ENCODE measurements at regions not wholly inside any gene's neighbourhood (a gene's known extent, or its start where the extent isn't known, plus 50 kb on each side); places are given as distances from the start of the nearest gene placed in this dataset.
"Not testable (repeated sequence)": the region's sequence is repeated elsewhere in the genome, so short reads cannot be mapped to it uniquely, and the experiment has no call there.

GRCh38 chr3:36164400-36164799, 215.9 kb upstream of the STAC start:
- Histone ChIP-seq H3K9ac (ENCODE audit: low read length) (no peak overlapping the region), H3K9me3 (ENCODE audit: control insufficient read depth, low read length) (no peaks in the 10 kb centered on the region), H3K36me3 (ENCODE audit: control insufficient read depth, insufficient read depth, low read length, severe bottlenecking) (no peaks in the 10 kb centered on the region), H3K27me3 (replicated peaks; ENCODE audit: control insufficient read depth, insufficient read depth, low read length) (no peaks in the 10 kb centered on the region), H3K4me3 (ENCODE audit: low read length) (no peak overlapping the region), H3K4me1 (ENCODE audit: control insufficient read depth, insufficient read depth, low read length) (peaks cover 7% of the 10 kb centered on the region)
- DNase-seq (ENCODE audit: low read depth), result no peak

GRCh38 chr3:36165509-36166290, 214.6 kb upstream of the STAC start:
- Histone ChIP-seq H3K4me3 (ENCODE audit: low read length) (no peak overlapping the region), H3K27me3 (replicated peaks; ENCODE audit: control insufficient read depth, insufficient read depth, low read length) (no peaks in the 10 kb centered on the region), H3K9me3 (ENCODE audit: control insufficient read depth, low read length) (no peaks in the 10 kb centered on the region), H3K36me3 (ENCODE audit: control insufficient read depth, insufficient read depth, low read length, severe bottlenecking) (no peaks in the 10 kb centered on the region), H3K4me1 (ENCODE audit: control insufficient read depth, insufficient read depth, low read length) (peaks cover 7% of the 10 kb centered on the region), H3K9ac (ENCODE audit: low read length) (no peak overlapping the region)
- DNase-seq (ENCODE audit: low read depth), result no peak

GRCh38 chr3:36166477-36166876, 213.8 kb upstream of the STAC start:
- H3K4me1 ChIP-seq (ENCODE audit: control insufficient read depth, insufficient read depth, low read length), result peaks cover 7% of the 10 kb centered on the region
- DNase-seq (ENCODE audit: low read depth), result peak; percentile 39
- H3K36me3 ChIP-seq (ENCODE audit: control insufficient read depth, insufficient read depth, low read length, severe bottlenecking), result no peaks in the 10 kb centered on the region
- no peaks in the 10 kb centered on the region for H3K9me3 ChIP-seq (ENCODE audit: control insufficient read depth, low read length)
- H3K4me3 ChIP-seq (ENCODE audit: low read length), result no peak overlapping the region
- no peaks in the 10 kb centered on the region for H3K27me3 ChIP-seq (replicated peaks; ENCODE audit: control insufficient read depth, insufficient read depth, low read length)
- no peak overlapping the region for H3K9ac ChIP-seq (ENCODE audit: low read length)

- H3K4me3 ChIP-seq (ENCODE audit: low read length), result no peak overlapping the region
- no peaks in the 10 kb centered on the region for H3K9me3 ChIP-seq (ENCODE audit: control insufficient read depth, low read length)
- no peaks in the 10 kb centered on the region for H3K4me1 ChIP-seq (ENCODE audit: control insufficient read depth, insufficient read depth, low read length)
- H3K36me3 ChIP-seq (ENCODE audit: control insufficient read depth, insufficient read depth, low read length, severe bottlenecking), result no peaks in the 10 kb centered on the region
- no peak for DNase-seq (ENCODE audit: low read depth)
- H3K27me3 ChIP-seq (replicated peaks; ENCODE audit: control insufficient read depth, insufficient read depth, low read length), result no peaks in the 10 kb centered on the region
- H3K9ac ChIP-seq (ENCODE audit: low read length), result no peak overlapping the region
These were observed 207.6 kb upstream of the STAC start for GRCh38 chr3:36172699-36173098.

GRCh38 chr3:36175113-36175812, 205.0 kb upstream of the STAC start:
- no peak for DNase-seq (ENCODE audit: low read depth)
- Histone ChIP-seq H3K9me3 (ENCODE audit: control insufficient read depth, low read length) (no peaks in the 10 kb centered on the region), H3K9ac (ENCODE audit: low read length) (no peak overlapping the region), H3K4me1 (ENCODE audit: control insufficient read depth, insufficient read depth, low read length) (no peaks in the 10 kb centered on the region), H3K4me3 (ENCODE audit: low read length) (no peak overlapping the region), H3K27me3 (replicated peaks; ENCODE audit: control insufficient read depth, insufficient read depth, low read length) (no peaks in the 10 kb centered on the region), H3K36me3 (ENCODE audit: control insufficient read depth, insufficient read depth, low read length, severe bottlenecking) (no peaks in the 10 kb centered on the region)

GRCh38 chr3:36175916-36176461, 204.3 kb upstream of the STAC start:
- Histone ChIP-seq H3K9me3 (ENCODE audit: control insufficient read depth, low read length) (no peaks in the 10 kb centered on the region), H3K9ac (ENCODE audit: low read length) (no peak overlapping the region), H3K36me3 (ENCODE audit: control insufficient read depth, insufficient read depth, low read length, severe bottlenecking) (no peaks in the 10 kb centered on the region), H3K4me3 (ENCODE audit: low read length) (no peak overlapping the region), H3K4me1 (ENCODE audit: control insufficient read depth, insufficient read depth, low read length) (no peaks in the 10 kb centered on the region), H3K27me3 (replicated peaks; ENCODE audit: control insufficient read depth, insufficient read depth, low read length) (no peaks in the 10 kb centered on the region)
- DNase-seq (ENCODE audit: low read depth), result no peak

- Histone ChIP-seq H3K9ac (ENCODE audit: low read length) (no peak overlapping the region), H3K4me3 (ENCODE audit: low read length) (no peak overlapping the region), H3K9me3 (ENCODE audit: control insufficient read depth, low read length) (no peaks in the 10 kb centered on the region), H3K36me3 (ENCODE audit: control insufficient read depth, insufficient read depth, low read length, severe bottlenecking) (no peaks in the 10 kb centered on the region), H3K27me3 (replicated peaks; ENCODE audit: control insufficient read depth, insufficient read depth, low read length) (no peaks in the 10 kb centered on the region), H3K4me1 (ENCODE audit: control insufficient read depth, insufficient read depth, low read length) (no peaks in the 10 kb centered on the region)
- DNase-seq (ENCODE audit: low read depth), result peak; percentile 4
These were observed 202.3 kb upstream of the STAC start for GRCh38 chr3:36178018-36178417.

GRCh38 chr3:36182024-36182423, 198.3 kb upstream of the STAC start:
- Histone ChIP-seq H3K9ac (ENCODE audit: low read length) (no peak overlapping the region), H3K4me1 (ENCODE audit: control insufficient read depth, insufficient read depth, low read length) (no peaks in the 10 kb centered on the region), H3K27me3 (replicated peaks; ENCODE audit: control insufficient read depth, insufficient read depth, low read length) (no peaks in the 10 kb centered on the region), H3K4me3 (ENCODE audit: low read length) (no peak overlapping the region), H3K36me3 (ENCODE audit: control insufficient read depth, insufficient read depth, low read length, severe bottlenecking) (no peaks in the 10 kb centered on the region), H3K9me3 (ENCODE audit: control insufficient read depth, low read length) (no peaks in the 10 kb centered on the region)
- no peak for DNase-seq (ENCODE audit: low read depth)

GRCh38 chr3:36187197-36187596, 193.1 kb upstream of the STAC start:
- not testable (repeated sequence) for H3K9ac ChIP-seq (ENCODE audit: low read length); H3K9me3 ChIP-seq (ENCODE audit: control insufficient read depth, low read length); H3K27me3 ChIP-seq (replicated peaks; ENCODE audit: control insufficient read depth, insufficient read depth, low read length); H3K4me1 ChIP-seq (ENCODE audit: control insufficient read depth, insufficient read depth, low read length); DNase-seq (ENCODE audit: low read depth); H3K36me3 ChIP-seq (ENCODE audit: control insufficient read depth, insufficient read depth, low read length, severe bottlenecking); H3K4me3 ChIP-seq (ENCODE audit: low read length)

GRCh38 chr3:36192901-36193300, 187.4 kb upstream of the STAC start:
- Histone ChIP-seq H3K9me3 (ENCODE audit: control insufficient read depth, low read length) (no peaks in the 10 kb centered on the region), H3K36me3 (ENCODE audit: control insufficient read depth, insufficient read depth, low read length, severe bottlenecking) (no peaks in the 10 kb centered on the region), H3K4me3 (ENCODE audit: low read length) (no peak overlapping the region), H3K27me3 (replicated peaks; ENCODE audit: control insufficient read depth, insufficient read depth, low read length) (no peaks in the 10 kb centered on the region), H3K9ac (ENCODE audit: low read length) (no peak overlapping the region), H3K4me1 (ENCODE audit: control insufficient read depth, insufficient read depth, low read length) (no peaks in the 10 kb centered on the region)
- DNase-seq (ENCODE audit: low read depth), result no peak

GRCh38 chr3:36193448-36193847, 186.9 kb upstream of the STAC start:
- Histone ChIP-seq H3K9ac (ENCODE audit: low read length) (no peak overlapping the region), H3K27me3 (replicated peaks; ENCODE audit: control insufficient read depth, insufficient read depth, low read length) (no peaks in the 10 kb centered on the region), H3K4me1 (ENCODE audit: control insufficient read depth, insufficient read depth, low read length) (no peaks in the 10 kb centered on the region), H3K36me3 (ENCODE audit: control insufficient read depth, insufficient read depth, low read length, severe bottlenecking) (no peaks in the 10 kb centered on the region), H3K4me3 (ENCODE audit: low read length) (no peak overlapping the region), H3K9me3 (ENCODE audit: control insufficient read depth, low read length) (no peaks in the 10 kb centered on the region)
- no peak for DNase-seq (ENCODE audit: low read depth)

All from adipocyte (in vitro differentiated cells).